Endothelial cell of umbilical vein (primary cell): ENCODE measurements at regions not wholly inside any gene's neighbourhood (a gene's known extent, or its start where the extent isn't known, plus 50 kb on each side); places are given as distances from the start of the nearest gene placed in this dataset.

Experiments used
- BruUV-seq: library from RNA; stranded (reverse); fragments of 400-500 nt; replicated peaks from 2 replicates; lab custom pipeline; 2021; lab: Mats Ljungman, UMichigan
- CTCF ChIA-PET: fragments of 300-600, 350-600 bp; sonication (Branson Sonifier 250); formaldehyde crosslinking; loops from one replicate; lab custom pipeline; 2021; ENCODE audit warnings: antibody characterized with exemption, inconsistent platforms; lab: Charles Lee
- POLR2A ChIA-PET: fragments of 300-600, 350-600 bp; sonication (Branson Sonifier 250); formaldehyde crosslinking; loops from one replicate; lab custom pipeline; 2021; ENCODE audit warnings: antibody characterized with exemption, inconsistent platforms; lab: Charles Lee
- DNase-seq: peaks from one replicate; pipeline ENCODE4 v3.0.0-alpha.2; 2011; ENCODE audit warnings: low read depth, low spot score
- FAIRE-seq: peaks from 2 replicates; lab custom pipeline; 2011; peaks lifted over from hg19 to GRCh38; lab: Jason Lieb, UNC
- H2AFZ ChIP-seq: 2 replicates; pipeline ENCODE4 v1.6.0; 2012; ENCODE audit warnings: low read depth, low read length, control low read depth, inconsistent platforms
- H3K27ac ChIP-seq: 2 replicates; pipeline ENCODE4 v1.5.1; 2011; ENCODE audit warnings: low read depth, mild to moderate bottlenecking, control low read depth, low read length, moderate library complexity; ENCODE audit not compliant: insufficient read depth
- H3K27me3 ChIP-seq, 2 experiments: 2 replicates each; pipeline versions ENCODE4 v1.6.0 to v1.6.1; 2011; ENCODE audit warnings: low read length in 2 of 2, mixed read lengths in 1 of 2; ENCODE audit not compliant: control insufficient read depth in 2 of 2, insufficient read depth in 2 of 2
- H3K36me3 ChIP-seq, 2 experiments: 2 replicates in 1 of 2; 3 replicates in 1 of 2; pipeline ENCODE4 v1.5.1; 2011; ENCODE audit warnings: low read length in 2 of 2, mild to moderate bottlenecking in 1 of 2, moderate library complexity in 1 of 2; ENCODE audit not compliant: control insufficient read depth in 2 of 2, insufficient read depth in 2 of 2; ENCODE audit errors: extremely low read depth in 1 of 2
- H3K4me1 ChIP-seq: 3 replicates; pipeline ENCODE4 v1.5.1; 2011; ENCODE audit warnings: mild to moderate bottlenecking, low read length; ENCODE audit not compliant: control insufficient read depth, insufficient read depth; ENCODE audit errors: extremely low read depth
- H3K4me2 ChIP-seq: 2 replicates; pipeline ENCODE4 v1.6.1; 2011; ENCODE audit warnings: low read length, control low read depth, mixed read lengths; ENCODE audit not compliant: insufficient read depth
- H3K4me3 ChIP-seq, 3 experiments: fragments of 200-600 bp in 1 of 3; sonication (generic), shearing (Covaris generic) in 1 of 3; replicated peaks in 1 of 3; 2 replicates each; pipeline ENCODE4 v1.5.1; 2011 to 2016; ENCODE audit warnings: control low read depth in 3 of 3, low read length in 3 of 3, mild to moderate bottlenecking in 2 of 3, inconsistent platforms in 1 of 3, low read depth in 1 of 3, moderate library complexity in 1 of 3; ENCODE audit not compliant: insufficient read depth in 1 of 3
- H3K79me2 ChIP-seq: 2 replicates; pipeline ENCODE4 v1.6.0; 2012; ENCODE audit warnings: low read length, inconsistent platforms; ENCODE audit not compliant: control insufficient read depth, insufficient read depth
- H3K9ac ChIP-seq: replicated peaks from 2 replicates; pipeline ENCODE3; 2011; ENCODE audit warnings: low read length, control low read depth; ENCODE audit not compliant: insufficient read depth; ENCODE audit errors: extremely low read depth
- H3K9me1 ChIP-seq: replicated peaks from 3 replicates; pipeline ENCODE4 v1.6.0; 2011; ENCODE audit warnings: mild to moderate bottlenecking, low read length; ENCODE audit not compliant: control insufficient read depth, insufficient read depth; ENCODE audit errors: extremely low read depth
- H3K9me3 ChIP-seq: replicated peaks from 2 replicates; pipeline ENCODE4 v1.5.1; 2012; ENCODE audit warnings: low read length, inconsistent platforms; ENCODE audit not compliant: control insufficient read depth, insufficient read depth
- H4K20me1 ChIP-seq: replicated peaks from 2 replicates; pipeline ENCODE3; 2011; ENCODE audit warnings: mild to moderate bottlenecking, low read length; ENCODE audit not compliant: control insufficient read depth, insufficient read depth; ENCODE audit errors: extremely low read depth
- EZH2 ChIP-seq: IDR thresholded peaks from 2 replicates; pipeline ENCODE4 v1.6.1; 2012; ENCODE audit warnings: borderline replicate concordance, low read depth, mild to moderate bottlenecking, moderate library complexity, low read length, inconsistent platforms; ENCODE audit not compliant: severe bottlenecking
- FOS ChIP-seq: IDR thresholded peaks from 2 replicates; pipeline ENCODE4 v1.6.1; 2011; ENCODE audit warnings: mild to moderate bottlenecking, low read length, moderate library complexity, borderline replicate concordance; ENCODE audit not compliant: insufficient read depth
- GATA2 ChIP-seq: IDR thresholded peaks from 2 replicates; pipeline ENCODE4 v1.7.0; 2011; ENCODE audit warnings: low read depth, mild to moderate bottlenecking, moderate library complexity, mixed read lengths, low read length; ENCODE audit not compliant: insufficient read length, insufficient read depth
- JUN ChIP-seq: IDR thresholded peaks from 2 replicates; pipeline ENCODE4 v1.6.1; 2011; ENCODE audit warnings: borderline replicate concordance, low read depth; ENCODE audit not compliant: insufficient read length, insufficient read depth
- MYC ChIP-seq: IDR thresholded peaks from one replicate; pipeline ENCODE4 v1.6.1; 2011; ENCODE audit warnings: mild to moderate bottlenecking, low read depth, low read length
- POLR2A ChIP-seq: IDR thresholded peaks from 2 replicates; pipeline ENCODE4 v1.6.1; 2012; ENCODE audit warnings: low read depth, mild to moderate bottlenecking, control low read depth, low read length
- POLR2AphosphoS5 ChIP-seq: IDR thresholded peaks from 2 replicates; pipeline ENCODE4 v1.6.1; 2012; ENCODE audit warnings: low read depth, mild to moderate bottlenecking, control low read depth, low read length, moderate library complexity; ENCODE audit not compliant: insufficient read depth
- dilution Hi-C: fragments of 300-500 bp; cut with MboI; formaldehyde crosslinking; loops from one replicate; pipeline ENCODE4 v1.15.0; 2019; ENCODE audit warnings: low sequenced_read_pairs; ENCODE audit not compliant: extremely low pct_ligation_motif_present
- intact Hi-C: fragments of 100-400 bp; cut with micrococcal nuclease; formaldehyde crosslinking; loops from one replicate; pipeline ENCODE4 v1.10.0; 2022
- TF ChIP-seq, protein P1 (sequence below): IDR thresholded peaks from 2 replicates; pipeline ENCODE4 v1.6.1; 2011; ENCODE audit not compliant: insufficient read depth, insufficient read length
- TF ChIP-seq, protein P2 (sequence below), 2 donors: IDR thresholded peaks; 1 replicate in 1 of 2; 2 replicates in 1 of 2; pipeline ENCODE4 v1.5.1; 2011; ENCODE audit warnings: low read length in 2 of 2, mild to moderate bottlenecking in 2 of 2, moderate library complexity in 2 of 2, control low read depth in 1 of 2, inconsistent platforms in 1 of 2, low read depth in 1 of 2; ENCODE audit not compliant: insufficient read depth in 1 of 2; ENCODE audit errors: extremely low read depth in 1 of 2

DNA sequence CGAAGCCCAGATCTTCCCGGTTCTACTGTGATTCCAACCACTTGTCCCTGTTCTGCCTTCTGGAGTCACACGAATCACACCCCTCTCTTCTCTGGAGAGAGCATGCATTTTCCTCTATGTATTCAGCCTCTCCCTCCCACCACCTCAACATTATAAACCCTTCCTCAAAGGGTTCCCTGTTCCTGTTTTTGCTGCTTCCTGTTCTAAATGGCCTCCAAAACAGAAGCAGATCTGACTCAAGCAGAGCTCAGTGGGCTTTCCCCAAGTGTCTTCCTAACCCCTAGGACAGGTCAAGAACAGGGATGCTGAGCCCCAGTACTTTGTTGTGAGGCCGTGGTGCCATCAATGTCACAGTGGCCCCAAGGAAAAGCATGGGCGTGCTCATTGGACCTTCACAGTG lies 75.7 kb upstream of the ARNT2 start:
- Histone ChIP-seq H3K4me2 (no peak overlapping the region), H3K9ac (no peak overlapping the region), H3K36me3 (no peaks in the 10 kb centered on the region), H3K4me3 (no peak overlapping the region), H3K9me3 (no peaks in the 10 kb centered on the region), H3K4me1 (no peaks in the 10 kb centered on the region), H3K27ac (no peak overlapping the region), H3K27me3 (no peaks in the 10 kb centered on the region), H4K20me1 (no peaks in the 10 kb centered on the region), H2AFZ (no peak overlapping the region), H3K79me2 (no peaks in the 10 kb centered on the region), H3K9me1 (no peaks in the 10 kb centered on the region)
- POLR2A ChIA-PET = no interaction called here
- CTCF ChIA-PET = no interaction called here
- TF ChIP-seq, protein P1, sequence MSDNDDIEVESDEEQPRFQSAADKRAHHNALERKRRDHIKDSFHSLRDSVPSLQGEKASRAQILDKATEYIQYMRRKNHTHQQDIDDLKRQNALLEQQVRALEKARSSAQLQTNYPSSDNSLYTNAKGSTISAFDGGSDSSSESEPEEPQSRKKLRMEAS = no peak
- TF ChIP-seq FOS = no peak
- no peak for TF ChIP-seq POLR2A
- no peak for TF ChIP-seq JUN
- TF ChIP-seq POLR2AphosphoS5 = no peak
- TF ChIP-seq GATA2 = no peak
- TF ChIP-seq MYC = no peak
- TF ChIP-seq EZH2 = no peak
- TF ChIP-seq, protein P2, sequence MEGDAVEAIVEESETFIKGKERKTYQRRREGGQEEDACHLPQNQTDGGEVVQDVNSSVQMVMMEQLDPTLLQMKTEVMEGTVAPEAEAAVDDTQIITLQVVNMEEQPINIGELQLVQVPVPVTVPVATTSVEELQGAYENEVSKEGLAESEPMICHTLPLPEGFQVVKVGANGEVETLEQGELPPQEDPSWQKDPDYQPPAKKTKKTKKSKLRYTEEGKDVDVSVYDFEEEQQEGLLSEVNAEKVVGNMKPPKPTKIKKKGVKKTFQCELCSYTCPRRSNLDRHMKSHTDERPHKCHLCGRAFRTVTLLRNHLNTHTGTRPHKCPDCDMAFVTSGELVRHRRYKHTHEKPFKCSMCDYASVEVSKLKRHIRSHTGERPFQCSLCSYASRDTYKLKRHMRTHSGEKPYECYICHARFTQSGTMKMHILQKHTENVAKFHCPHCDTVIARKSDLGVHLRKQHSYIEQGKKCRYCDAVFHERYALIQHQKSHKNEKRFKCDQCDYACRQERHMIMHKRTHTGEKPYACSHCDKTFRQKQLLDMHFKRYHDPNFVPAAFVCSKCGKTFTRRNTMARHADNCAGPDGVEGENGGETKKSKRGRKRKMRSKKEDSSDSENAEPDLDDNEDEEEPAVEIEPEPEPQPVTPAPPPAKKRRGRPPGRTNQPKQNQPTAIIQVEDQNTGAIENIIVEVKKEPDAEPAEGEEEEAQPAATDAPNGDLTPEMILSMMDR (IDR thresholded peaks at IDR 0.05; ENCODE audit: extremely low read depth in 1 of 2, insufficient read depth in 1 of 2, low read depth in 1 of 2, low read length in 2 of 2) = no peak
- dilution Hi-C loops (no loop called here), intact Hi-C loops (no loop called here)
- DNase-seq (no peak), FAIRE-seq (no peak)
- no TSS peak for BruUV-seq
